Stomach smooth muscle (tissue), 2 donors: ENCODE measurements at regions not wholly inside any gene's neighbourhood (a gene's known extent, or its start where the extent isn't known, plus 50 kb on each side); places are given as distances from the start of the nearest gene placed in this dataset.
"Not testable (repeated sequence)": the region's sequence is repeated elsewhere in the genome, so short reads cannot be mapped to it uniquely, and the experiment has no call there.

Experiments
- H3K27ac ChIP-seq: one replicate; pipeline ENCODE4 v1.7.0; 2013; ENCODE audit warnings: mild to moderate bottlenecking, low read length, inconsistent platforms
- H3K27me3 ChIP-seq, 2 donors: one replicate each; pipeline ENCODE4 v1.7.0; 2013; ENCODE audit warnings: low read length in 2 of 2; ENCODE audit not compliant: insufficient read depth in 2 of 2, control insufficient read depth in 1 of 2
- H3K36me3 ChIP-seq, 2 donors: one replicate each; pipeline ENCODE4 v1.7.0; 2013; ENCODE audit warnings: low read length in 2 of 2; ENCODE audit not compliant: control insufficient read depth in 2 of 2, insufficient read depth in 2 of 2
- H3K4me1 ChIP-seq: one replicate; pipeline ENCODE4 v1.7.0; 2013; ENCODE audit warnings: low read length; ENCODE audit not compliant: control insufficient read depth, insufficient read depth
- H3K4me3 ChIP-seq, 2 donors: one replicate each; pipeline ENCODE4 v1.7.0; 2013; ENCODE audit warnings: low read length in 2 of 2
- H3K9ac ChIP-seq, 2 donors: one replicate each; pipeline ENCODE4 v1.7.0; 2013; ENCODE audit warnings: low read length in 2 of 2, mild to moderate bottlenecking in 1 of 2
- H3K9me3 ChIP-seq, 2 donors: one replicate each; pipeline ENCODE4 v1.7.0; 2013; ENCODE audit warnings: low read length in 2 of 2; ENCODE audit not compliant: control insufficient read depth in 2 of 2
- donor health status: healthy.
- donor health status: Pancreatic carcinoma.

GRCh38 chr7:91374321-91374989, 110.2 kb downstream of the FZD1 start:
- Histone ChIP-seq H3K27me3 (no peaks in the 10 kb centered on the region), H3K36me3 (no peaks in the 10 kb centered on the region), H3K4me1 (no peaks in the 10 kb centered on the region), H3K27ac (no peak overlapping the region), H3K9ac (no peak overlapping the region), H3K4me3 (no peak overlapping the region), H3K9me3 (no peaks in the 10 kb centered on the region)

- no peak overlapping the region for H3K27ac ChIP-seq
- no peaks in the 10 kb centered on the region for H3K4me1 ChIP-seq
- no peaks in the 10 kb centered on the region for H3K9me3 ChIP-seq
- H3K4me3 ChIP-seq: no peak overlapping the region
- no peaks in the 10 kb centered on the region for H3K27me3 ChIP-seq
- H3K9ac ChIP-seq: no peak overlapping the region
- no peaks in the 10 kb centered on the region for H3K36me3 ChIP-seq
Measured at GRCh38 chr7:91375378-91375777, 111.1 kb downstream of the FZD1 start.

GRCh38 chr7:91378131-91378530, 113.9 kb downstream of the FZD1 start:
- Histone ChIP-seq H3K4me1 (no peaks in the 10 kb centered on the region), H3K36me3 (no peaks in the 10 kb centered on the region), H3K9me3 (no peaks in the 10 kb centered on the region), H3K9ac (no peak overlapping the region), H3K27ac (no peak overlapping the region), H3K27me3 (no peaks in the 10 kb centered on the region), H3K4me3 (no peak overlapping the region)

- H3K27me3 ChIP-seq: no peaks in the 10 kb centered on the region
- no peaks in the 10 kb centered on the region for H3K36me3 ChIP-seq
- no peak overlapping the region for H3K9ac ChIP-seq
- H3K27ac ChIP-seq: no peak overlapping the region
- H3K4me1 ChIP-seq: no peaks in the 10 kb centered on the region
- no peaks in the 10 kb centered on the region for H3K9me3 ChIP-seq
- no peak overlapping the region for H3K4me3 ChIP-seq
Measured at GRCh38 chr7:91379236-91379635, 115.0 kb downstream of the FZD1 start.

GRCh38 chr7:91379991-91380390, 115.8 kb downstream of the FZD1 start:
- Histone ChIP-seq H3K4me1 (no peaks in the 10 kb centered on the region), H3K36me3 (no peaks in the 10 kb centered on the region), H3K27ac (no peak overlapping the region), H3K4me3 (no peak overlapping the region), H3K27me3 (no peaks in the 10 kb centered on the region), H3K9ac (no peak overlapping the region), H3K9me3 (no peaks in the 10 kb centered on the region)

- Histone ChIP-seq H3K36me3 (no peaks in the 10 kb centered on the region), H3K4me3 (no peak overlapping the region), H3K9ac (no peak overlapping the region), H3K27ac (no peak overlapping the region), H3K9me3 (no peaks in the 10 kb centered on the region), H3K27me3 (no peaks in the 10 kb centered on the region), H3K4me1 (no peaks in the 10 kb centered on the region)
Measured at GRCh38 chr7:91383053-91383904, 119.0 kb downstream of the FZD1 start.

- H3K4me1 ChIP-seq: no peaks in the 10 kb centered on the region
- no peaks in the 10 kb centered on the region for H3K36me3 ChIP-seq
- no peak overlapping the region for H3K27ac ChIP-seq
Measured at GRCh38 chr7:91383905-91384274, 119.7 kb downstream of the FZD1 start.

GRCh38 chr7:91394757-91395156, 130.5 kb downstream of the FZD1 start:
- H3K36me3 ChIP-seq, H3K4me1 ChIP-seq: not testable (repeated sequence)

More at GRCh38 chr7:91383905-91384274, 119.7 kb downstream of the FZD1 start:
- Histone ChIP-seq H3K9me3 (no peaks in the 10 kb centered on the region), H3K4me3 (no peak overlapping the region), H3K27me3 (no peaks in the 10 kb centered on the region), H3K9ac (no peak overlapping the region)

GRCh38 chr7:91395313-91395712, 131.1 kb downstream of the FZD1 start:
- not testable (repeated sequence) for H3K4me3 ChIP-seq, H3K27me3 ChIP-seq, H3K27ac ChIP-seq, H3K9ac ChIP-seq, H3K4me1 ChIP-seq, H3K9me3 ChIP-seq, H3K36me3 ChIP-seq

More at GRCh38 chr7:91394757-91395156, 130.5 kb downstream of the FZD1 start:
- H3K27me3 ChIP-seq, H3K27ac ChIP-seq, H3K4me3 ChIP-seq, H3K9me3 ChIP-seq, H3K9ac ChIP-seq: not testable (repeated sequence)

GRCh38 chr7:91397096-91397495, 132.9 kb downstream of the FZD1 start:
- no peaks in the 10 kb centered on the region for H3K36me3 ChIP-seq
- no peak overlapping the region for H3K27ac ChIP-seq
- no peak overlapping the region for H3K4me3 ChIP-seq
- no peaks in the 10 kb centered on the region for H3K27me3 ChIP-seq
- no peaks in the 10 kb centered on the region for H3K4me1 ChIP-seq
- H3K9me3 ChIP-seq: no peaks in the 10 kb centered on the region
- no peak overlapping the region for H3K9ac ChIP-seq

- Histone ChIP-seq H3K4me3 (no peak overlapping the region), H3K27me3 (no peaks in the 10 kb centered on the region), H3K36me3 (no peaks in the 10 kb centered on the region), H3K4me1 (no peaks in the 10 kb centered on the region), H3K9me3 (no peaks in the 10 kb centered on the region), H3K9ac (no peak overlapping the region), H3K27ac (no peak overlapping the region)
Measured at GRCh38 chr7:91397612-91398011, 133.4 kb downstream of the FZD1 start.
